GM12864 (cell line): ENCODE measurements at regions not wholly inside any gene's neighbourhood (a gene's known extent, or its start where the extent isn't known, plus 50 kb on each side); places are given as distances from the start of the nearest gene placed in this dataset.

Experiments used
- DNase-seq: peaks from one replicate; pipeline ENCODE4 v3.0.0-alpha.2; 2011; ENCODE audit warnings: low read depth
- H3K4me3 ChIP-seq: 2 replicates; pipeline ENCODE4 v1.5.1; 2011; ENCODE audit warnings: mild to moderate bottlenecking, low read depth, low read length, control low read depth
- TF ChIP-seq, protein P1 (sequence below): IDR thresholded peaks from 2 replicates; pipeline ENCODE4 v1.5.1; 2011; ENCODE audit warnings: low read depth, mild to moderate bottlenecking, moderate library complexity, low read length, control low read depth, inconsistent platforms; ENCODE audit errors: missing control alignments

DNA sequence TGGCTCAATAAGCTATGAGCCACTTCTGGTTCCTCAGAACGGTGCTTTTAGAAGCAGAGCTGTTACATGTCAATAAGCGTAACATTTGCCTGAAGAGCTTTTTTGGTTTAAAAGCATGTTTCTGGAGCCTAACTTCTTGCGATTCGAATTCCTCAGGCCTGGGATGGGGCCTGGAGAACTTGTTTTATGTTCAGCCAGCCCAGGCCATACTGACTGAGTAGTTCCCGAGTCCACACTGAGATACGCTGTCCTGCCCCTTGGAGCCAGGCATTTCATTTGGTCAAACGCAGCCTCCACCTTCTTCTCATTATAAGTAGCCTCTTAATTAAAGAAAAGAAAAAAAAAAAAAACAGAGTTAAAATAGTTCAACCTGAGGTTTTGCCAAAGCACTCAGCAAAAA is 260.6 kb upstream of the ANKRD55 start:
- DNase-seq = no peak
- TF ChIP-seq, protein P1, sequence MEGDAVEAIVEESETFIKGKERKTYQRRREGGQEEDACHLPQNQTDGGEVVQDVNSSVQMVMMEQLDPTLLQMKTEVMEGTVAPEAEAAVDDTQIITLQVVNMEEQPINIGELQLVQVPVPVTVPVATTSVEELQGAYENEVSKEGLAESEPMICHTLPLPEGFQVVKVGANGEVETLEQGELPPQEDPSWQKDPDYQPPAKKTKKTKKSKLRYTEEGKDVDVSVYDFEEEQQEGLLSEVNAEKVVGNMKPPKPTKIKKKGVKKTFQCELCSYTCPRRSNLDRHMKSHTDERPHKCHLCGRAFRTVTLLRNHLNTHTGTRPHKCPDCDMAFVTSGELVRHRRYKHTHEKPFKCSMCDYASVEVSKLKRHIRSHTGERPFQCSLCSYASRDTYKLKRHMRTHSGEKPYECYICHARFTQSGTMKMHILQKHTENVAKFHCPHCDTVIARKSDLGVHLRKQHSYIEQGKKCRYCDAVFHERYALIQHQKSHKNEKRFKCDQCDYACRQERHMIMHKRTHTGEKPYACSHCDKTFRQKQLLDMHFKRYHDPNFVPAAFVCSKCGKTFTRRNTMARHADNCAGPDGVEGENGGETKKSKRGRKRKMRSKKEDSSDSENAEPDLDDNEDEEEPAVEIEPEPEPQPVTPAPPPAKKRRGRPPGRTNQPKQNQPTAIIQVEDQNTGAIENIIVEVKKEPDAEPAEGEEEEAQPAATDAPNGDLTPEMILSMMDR = no peak

DNA sequence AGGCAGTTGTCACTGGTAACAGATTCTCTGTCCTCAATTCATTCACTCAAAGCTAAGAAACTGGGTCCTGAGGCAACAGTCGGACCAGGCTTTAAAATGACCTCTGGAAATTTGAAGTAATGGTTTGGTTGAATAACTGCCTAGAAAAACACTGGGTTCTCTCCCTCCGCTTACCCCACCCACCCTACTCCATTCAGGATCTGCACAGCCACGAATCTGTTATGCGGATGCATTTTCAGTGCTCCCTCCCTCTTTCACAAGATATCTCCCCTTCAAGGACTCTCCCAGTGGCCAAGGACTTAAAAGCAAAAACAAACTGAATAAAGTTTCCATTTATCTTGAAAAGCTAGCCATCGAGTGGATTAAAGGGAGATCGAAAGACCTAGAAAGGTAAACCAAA is 260.2 kb upstream of the ANKRD55 start:
- TF ChIP-seq, protein P1 = no peak
- DNase-seq = no peak
- H3K4me3 ChIP-seq = no peak overlapping the region

More for the DNA sequence above, 260.6 kb upstream of the ANKRD55 start:
- H3K4me3 ChIP-seq = no peak overlapping the region

DNA sequence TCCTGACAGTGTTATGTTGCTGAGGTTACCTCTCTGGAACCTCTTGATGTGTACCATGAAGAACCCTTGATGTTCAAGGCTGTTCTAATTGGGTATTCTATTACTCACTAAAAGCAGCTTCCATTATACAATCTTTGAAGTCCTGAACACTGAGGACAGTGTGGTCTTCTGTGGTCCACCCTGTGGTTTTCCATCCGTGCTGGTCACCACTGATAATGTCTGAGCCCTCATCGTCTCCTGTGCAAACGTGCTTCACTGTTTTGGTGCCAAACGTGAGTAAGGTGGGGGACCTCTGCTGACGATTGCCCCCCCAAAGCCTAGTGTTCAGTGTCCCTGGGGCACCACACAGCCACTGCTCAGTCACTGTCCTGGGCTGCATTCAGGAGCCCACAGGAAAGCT is 259.7 kb upstream of the ANKRD55 start:
- TF ChIP-seq, protein P1 = no peak
- DNase-seq = no peak
- no peak overlapping the region for H3K4me3 ChIP-seq

DNA sequence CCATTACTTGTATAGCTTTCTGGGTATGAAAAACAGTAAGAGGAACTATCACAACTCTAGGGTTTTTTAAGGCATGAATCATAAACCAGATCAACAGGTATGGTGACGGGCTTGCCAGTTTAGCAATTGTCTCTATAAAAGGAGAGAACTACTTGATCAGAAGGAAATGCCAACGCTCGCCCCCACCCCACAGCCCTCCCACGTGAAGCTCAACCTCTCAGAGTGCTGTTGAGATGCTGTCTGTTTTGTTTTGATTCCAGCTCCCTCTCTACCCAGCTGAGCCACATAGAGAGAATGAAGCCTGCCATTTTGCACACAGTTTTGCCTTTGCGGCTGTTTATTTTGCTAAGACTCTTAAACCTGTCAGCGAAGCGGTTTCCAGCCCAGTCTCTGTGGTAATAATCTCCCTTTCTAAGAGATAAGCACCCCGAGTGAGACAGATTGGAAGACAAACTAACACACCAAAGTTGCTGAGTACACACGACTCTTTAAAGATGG is 257.9 kb upstream of the ANKRD55 start:
- no peak for DNase-seq
- TF ChIP-seq, protein P1 = no peak
- H3K4me3 ChIP-seq = no peak overlapping the region

DNA sequence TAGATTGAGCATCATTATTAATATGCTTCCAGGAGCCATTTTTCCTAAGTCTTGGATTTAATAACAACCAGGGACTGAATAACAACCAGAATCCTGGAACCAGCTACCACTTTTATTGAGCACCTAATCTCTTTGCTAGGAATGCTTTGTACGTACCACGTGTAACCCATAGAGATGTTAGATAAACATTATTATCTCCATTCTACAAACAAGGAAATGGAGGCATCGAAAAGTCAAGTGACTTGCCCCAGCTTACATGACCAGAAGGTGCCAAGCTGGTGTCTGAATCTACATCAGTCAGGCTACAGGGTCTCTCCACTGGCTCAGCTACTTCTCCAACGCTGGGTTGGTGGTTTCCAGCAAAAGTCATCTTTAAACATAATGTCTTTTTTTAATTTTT is 256.1 kb upstream of the ANKRD55 start:
- TF ChIP-seq, protein P1 = no peak
- H3K4me3 ChIP-seq = no peak overlapping the region
- DNase-seq = no peak

DNA sequence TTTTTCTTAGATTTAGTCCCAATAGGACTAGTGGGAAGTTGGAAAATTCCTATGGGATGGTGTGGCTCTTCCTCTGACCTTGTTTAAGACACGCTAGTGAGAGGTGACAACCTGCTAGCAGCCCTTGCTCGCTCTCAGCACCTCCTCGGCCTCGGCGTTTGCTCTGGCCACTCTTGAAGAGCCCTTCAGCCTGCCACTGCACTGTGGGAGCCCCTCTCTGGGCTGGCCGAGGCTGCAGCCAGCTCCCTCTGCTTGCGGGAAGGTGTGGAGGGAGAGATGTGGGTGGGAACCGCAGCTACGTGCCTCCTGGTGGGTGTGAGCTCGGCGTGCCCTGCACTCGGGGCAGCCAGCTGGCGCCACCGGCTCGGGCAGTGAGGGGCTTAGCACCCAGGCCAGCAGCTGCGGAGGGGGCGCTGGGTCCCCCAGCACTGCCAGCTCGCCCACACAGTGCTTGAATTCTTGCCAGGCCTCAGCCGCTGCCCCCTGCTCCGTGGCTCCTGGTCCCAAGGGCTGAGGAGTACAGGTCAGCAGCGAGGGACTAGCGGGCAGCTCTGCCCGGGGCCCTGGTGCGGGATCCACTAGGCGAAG is 254.5 kb upstream of the ANKRD55 start:
- TF ChIP-seq, protein P1 = no peak
- no peak overlapping the region for H3K4me3 ChIP-seq
- DNase-seq = no peak

DNA sequence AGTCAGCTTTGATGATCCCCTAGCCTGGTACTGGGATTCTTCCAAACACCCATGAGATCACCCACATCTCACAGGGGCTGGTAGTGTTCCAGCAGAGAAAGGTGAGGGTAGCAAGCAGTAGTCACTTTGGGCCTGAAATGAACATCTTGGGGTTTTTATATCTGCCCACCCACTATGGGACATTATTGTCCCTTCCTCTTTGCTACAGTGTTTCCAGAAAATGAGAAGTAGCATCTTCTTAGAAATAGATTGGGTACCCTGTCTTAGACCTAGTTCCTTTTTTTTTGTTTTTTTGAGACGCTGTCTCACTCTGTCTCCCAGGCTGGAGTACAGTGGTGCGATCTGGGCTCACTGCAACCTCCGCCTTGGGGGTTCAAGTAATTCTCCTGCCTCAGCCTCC is 249.2 kb upstream of the ANKRD55 start:
- TF ChIP-seq, protein P1 = no peak
- no peak for DNase-seq
- no peak overlapping the region for H3K4me3 ChIP-seq
